Smooth muscle cell (in vitro differentiated cells): ENCODE measurements at regions not wholly inside any gene's neighbourhood (a gene's known extent, or its start where the extent isn't known, plus 50 kb on each side); places are given as distances from the start of the nearest gene placed in this dataset.

ENCODE experiments used
- DNase-seq: peaks from one replicate; lab custom pipeline; 2025; ENCODE audit not compliant: unreplicated experiment; lab: John Stamatoyannopoulos, UW
- H2AFZ ChIP-seq: fragments of 200-600 bp; sonication (generic); 2 replicates; pipeline ENCODE4 v1.6.0; 2016; ENCODE audit warnings: antibody characterized with exemption, low read depth, mild to moderate bottlenecking
- H3F3A ChIP-seq: fragments of 200-600 bp; sonication (generic); 2 replicates; pipeline ENCODE4 v1.6.0; 2017; ENCODE audit warnings: antibody characterized with exemption, low read depth
- H3K27ac ChIP-seq: fragments of 200-600 bp; sonication (generic); 2 replicates; pipeline ENCODE4 v1.5.1; 2016; ENCODE audit warnings: low read depth, mild to moderate bottlenecking
- H3K27me3 ChIP-seq: fragments of 200-600 bp; sonication (generic); 2 replicates; pipeline ENCODE4 v1.6.1; 2016; ENCODE audit warnings: low read depth, mild to moderate bottlenecking
- H3K36me3 ChIP-seq: fragments of 200-600 bp; sonication (generic); 2 replicates; pipeline ENCODE4 v1.5.1; 2016; ENCODE audit warnings: low read depth
- H3K4me1 ChIP-seq: fragments of 200-600 bp; sonication (generic); 2 replicates; pipeline ENCODE4 v1.5.1; 2016; ENCODE audit warnings: low read depth
- H3K4me2 ChIP-seq: fragments of 200-600 bp; sonication (generic); 2 replicates; pipeline ENCODE4 v1.6.0; 2016; ENCODE audit warnings: mild to moderate bottlenecking
- H3K4me3 ChIP-seq: fragments of 200-600 bp; sonication (generic); 2 replicates; pipeline ENCODE4 v1.5.1; 2016; ENCODE audit warnings: mild to moderate bottlenecking
- H3K79me2 ChIP-seq: fragments of 200-600 bp; sonication (generic); 2 replicates; pipeline ENCODE4 v1.6.0; 2016; ENCODE audit warnings: low read depth, mild to moderate bottlenecking
- H3K9ac ChIP-seq: fragments of 200-600 bp; sonication (generic); 2 replicates; pipeline ENCODE4 v1.6.0; 2016; ENCODE audit warnings: low read depth
- H3K9me3 ChIP-seq: fragments of 200-600 bp; sonication (generic); replicated peaks from 2 replicates; pipeline ENCODE4 v1.5.1; 2016; ENCODE audit warnings: low read depth
- H4K20me1 ChIP-seq: fragments of 200-600 bp; sonication (generic); 2 replicates; pipeline ENCODE4 v1.6.0; 2016; ENCODE audit warnings: low read depth
- CTCF ChIP-seq: fragments of 200-600 bp; sonication (generic); IDR thresholded peaks from 2 replicates; pipeline ENCODE4 v1.5.1; 2017; ENCODE audit warnings: borderline replicate concordance, mild to moderate bottlenecking, antibody characterized with exemption; ENCODE audit not compliant: insufficient read depth, poor library complexity, severe bottlenecking
- WGBS: methylation state at CpG from one replicate; pipeline ENCODE4 v1.1.7; 2016; ENCODE audit warnings: low lambda C conversion rate; 5-methylcytosine and 5-hydroxymethylcytosine counted together

GRCh38 chrX:137424679-137425078, 141.2 kb upstream of the ZIC3 start:
- Histone ChIP-seq H3K27ac (no peak overlapping the region), H4K20me1 (no peaks in the 10 kb centered on the region), H3K4me1 (peaks cover 4% of the 10 kb centered on the region), H3K27me3 (peaks cover 84% of the 10 kb centered on the region), H3K79me2 (no peaks in the 10 kb centered on the region), H3K9me3 (no peaks in the 10 kb centered on the region), H2AFZ (no peak overlapping the region), H3F3A (no peaks in the 10 kb centered on the region), H3K36me3 (no peaks in the 10 kb centered on the region), H3K4me2 (no peak overlapping the region), H3K4me3 (no peak overlapping the region), H3K9ac (no peak overlapping the region)
- DNase-seq, result no peak
- WGBS, result 22% methylated on average over 14 of the region's 15 CpGs
- TF ChIP-seq CTCF, result no peak

GRCh38 chrX:137423241-137423640, 142.7 kb upstream of the ZIC3 start:
- WGBS, result 30% methylated on average over 3 of the region's 3 CpGs
- Histone ChIP-seq H3K79me2 (no peaks in the 10 kb centered on the region), H2AFZ (no peak overlapping the region), H3K4me2 (no peak overlapping the region), H3K4me1 (peaks cover 4% of the 10 kb centered on the region), H3K36me3 (no peaks in the 10 kb centered on the region), H3F3A (no peaks in the 10 kb centered on the region), H3K9me3 (no peaks in the 10 kb centered on the region), H3K4me3 (no peak overlapping the region), H3K27ac (no peak overlapping the region), H3K27me3 (peaks cover 69% of the 10 kb centered on the region), H4K20me1 (no peaks in the 10 kb centered on the region), H3K9ac (no peak overlapping the region)
- no peak for DNase-seq
- TF ChIP-seq CTCF, result no peak

GRCh38 chrX:137418086-137418485, 147.8 kb upstream of the ZIC3 start:
- DNase-seq, result no peak
- Histone ChIP-seq H3K4me1 (no peaks in the 10 kb centered on the region), H4K20me1 (no peaks in the 10 kb centered on the region), H3K36me3 (no peaks in the 10 kb centered on the region), H3K9me3 (no peaks in the 10 kb centered on the region), H3K4me2 (no peak overlapping the region), H3K9ac (no peak overlapping the region), H3F3A (no peaks in the 10 kb centered on the region), H3K79me2 (no peaks in the 10 kb centered on the region), H2AFZ (no peak overlapping the region), H3K4me3 (no peak overlapping the region), H3K27me3 (peaks cover 18% of the 10 kb centered on the region), H3K27ac (no peak overlapping the region)
- 65% methylated on average over 2 of the region's 2 CpGs for WGBS
- TF ChIP-seq CTCF, result no peak

- H4K20me1 ChIP-seq, result no peaks in the 10 kb centered on the region
- H3K4me3 ChIP-seq, result no peak overlapping the region
- no peaks in the 10 kb centered on the region for H3F3A ChIP-seq
- H3K79me2 ChIP-seq, result no peaks in the 10 kb centered on the region
- no peak overlapping the region for H3K9ac ChIP-seq
- peaks cover 5% of the 10 kb centered on the region for H3K9me3 ChIP-seq
- H3K27ac ChIP-seq, result no peak overlapping the region
- H2AFZ ChIP-seq, result no peak overlapping the region
- WGBS, result 51% methylated on average over 3 of the region's 3 CpGs
- no peak for TF ChIP-seq CTCF
- H3K36me3 ChIP-seq, result no peaks in the 10 kb centered on the region
- no peak overlapping the region for H3K4me2 ChIP-seq
- no peaks in the 10 kb centered on the region for H3K4me1 ChIP-seq
- DNase-seq, result no peak
- no peaks in the 10 kb centered on the region for H3K27me3 ChIP-seq
Measured at GRCh38 chrX:137413190-137413589, 152.7 kb upstream of the ZIC3 start.
